ENCODE measurements at regions not wholly inside any gene's neighbourhood (a gene's known extent, or its start where the extent isn't known, plus 50 kb on each side); places are given as distances from the start of the nearest gene placed in this dataset.

GRCh38 chr9:80292231-80292630 is 720.5 kb downstream of the TLE4 start:
- intact Hi-C loops (cut with DNase I) = no loop called here
- no peak for TF ChIP-seq POLR2AphosphoS5 (IDR thresholded peaks at IDR 0.05)
- no peak for TF ChIP-seq POLR2A (IDR thresholded peaks at IDR 0.05)
- no peak for TF ChIP-seq EP300 (IDR thresholded peaks at IDR 0.05)
- TF ChIP-seq CTCF (IDR thresholded peaks at IDR 0.05) = no peak

GRCh38 chr9:80285326-80285725 is 713.6 kb downstream of the TLE4 start:
- TF ChIP-seq EP300 (IDR thresholded peaks at IDR 0.05) = no peak
- TF ChIP-seq CTCF (IDR thresholded peaks at IDR 0.05) = no peak
- no peak for TF ChIP-seq POLR2A (IDR thresholded peaks at IDR 0.05)
- no peak for TF ChIP-seq POLR2AphosphoS5 (IDR thresholded peaks at IDR 0.05)
- Histone ChIP-seq H3K4me3 (no peak overlapping the region), H3K4me1 (no peaks in the 10 kb centered on the region), H3K27me3 (no peaks in the 10 kb centered on the region), H3K36me3 (no peaks in the 10 kb centered on the region), H3K9me3 (no peaks in the 10 kb centered on the region), H3K27ac (no peak overlapping the region)
- intact Hi-C loops (cut with DNase I) = no loop called here
- DNase-seq = no peak
- 44 to 56% methylated on average over 2 of the region's 2 CpGs for WGBS, 2 donors

More at GRCh38 chr9:80292231-80292630, 720.5 kb downstream of the TLE4 start:
- H3K27ac ChIP-seq = no peak overlapping the region
- 39 to 69% methylated on average over 2 of the region's 2 CpGs for WGBS, 2 donors
- peaks cover 0 to 3% (median 0%) of the 10 kb centered on the region in 4 donors for H3K9me3 ChIP-seq
- no peaks in the 10 kb centered on the region for H3K4me1 ChIP-seq
- no peaks in the 10 kb centered on the region for H3K27me3 ChIP-seq
- DNase-seq = no peak
- no peaks in the 10 kb centered on the region for H3K36me3 ChIP-seq
- H3K4me3 ChIP-seq = no peak overlapping the region

- WGBS, 2 donors = 41 to 75% methylated on average over 3 of the region's 3 CpGs
- H3K4me1 ChIP-seq = no peaks in the 10 kb centered on the region
- no peaks in the 10 kb centered on the region for H3K27me3 ChIP-seq
- H3K4me3 ChIP-seq = no peak overlapping the region
- H3K9me3 ChIP-seq = no peaks in the 10 kb centered on the region
- no peaks in the 10 kb centered on the region for H3K36me3 ChIP-seq
- TF ChIP-seq CTCF (IDR thresholded peaks at IDR 0.05) (no peak), POLR2AphosphoS5 (IDR thresholded peaks at IDR 0.05) (no peak), POLR2A (IDR thresholded peaks at IDR 0.05) (no peak), EP300 (IDR thresholded peaks at IDR 0.05) (no peak)
- intact Hi-C loops (cut with DNase I) = no loop called here
- no peak for DNase-seq
- no peak overlapping the region for H3K27ac ChIP-seq
Measured at GRCh38 chr9:80282766-80283165, 711.0 kb downstream of the TLE4 start.

- intact Hi-C loops (cut with DNase I) = no loop called here
- DNase-seq = no peak
- TF ChIP-seq CTCF (IDR thresholded peaks at IDR 0.05) (no peak), POLR2A (IDR thresholded peaks at IDR 0.05) (no peak), POLR2AphosphoS5 (IDR thresholded peaks at IDR 0.05) (no peak), EP300 (IDR thresholded peaks at IDR 0.05) (no peak)
- no peaks in the 10 kb centered on the region for H3K36me3 ChIP-seq
- peaks cover 0 to 6% (median 4%) of the 10 kb centered on the region in 4 donors for H3K9me3 ChIP-seq
- no peak overlapping the region for H3K4me3 ChIP-seq
- H3K27ac ChIP-seq = no peak overlapping the region
- no peaks in the 10 kb centered on the region for H3K27me3 ChIP-seq
- WGBS, 2 donors = 65 to 90% methylated on average over 2 of the region's 2 CpGs
- H3K4me1 ChIP-seq = no peaks in the 10 kb centered on the region
Measured at GRCh38 chr9:80259079-80259478, 687.3 kb downstream of the TLE4 start.

GRCh38 chr9:80251778-80252177 is 680.0 kb downstream of the TLE4 start:
- Histone ChIP-seq H3K27me3 (no peaks in the 10 kb centered on the region), H3K27ac (no peak overlapping the region), H3K36me3 (no peaks in the 10 kb centered on the region), H3K9me3 (peaks cover 0 to 2% (median under 1%) of the 10 kb centered on the region in 4 donors), H3K4me3 (no peak overlapping the region), H3K4me1 (no peaks in the 10 kb centered on the region)
- TF ChIP-seq EP300 (IDR thresholded peaks at IDR 0.05) (no peak), POLR2A (IDR thresholded peaks at IDR 0.05) (no peak), CTCF (IDR thresholded peaks at IDR 0.05) (no peak), POLR2AphosphoS5 (IDR thresholded peaks at IDR 0.05) (no peak)
- 56 to 68% methylated on average over 4 of the region's 6 CpGs for WGBS, 2 donors
- no peak for DNase-seq
- intact Hi-C loops (cut with DNase I) = no loop called here

Data from sigmoid colon (tissue), 6 donors.